Brain microvascular endothelial cell (primary cell): ENCODE measurements at regions not wholly inside any gene's neighbourhood (a gene's known extent, or its start where the extent isn't known, plus 50 kb on each side); places are given as distances from the start of the nearest gene placed in this dataset.

Experiments used
- DNase-seq: peaks from one replicate; pipeline ENCODE4 v3.0.0-alpha.2; 2020
- H3K27ac ChIP-seq: fragments of 250-450 bp; sonication (Bioruptor Pico); 2 replicates; pipeline ENCODE4 v1.5.1; 2020; ENCODE audit warnings: mild to moderate bottlenecking, moderate library complexity
- H3K27me3 ChIP-seq: fragments of 250-450 bp; sonication (Bioruptor Pico); replicated peaks from 2 replicates; pipeline ENCODE4 v1.5.1; 2020; ENCODE audit warnings: mild to moderate bottlenecking
- H3K36me3 ChIP-seq: fragments of 250-450 bp; sonication (Bioruptor Pico); replicated peaks from 2 replicates; pipeline ENCODE4 v1.5.1; 2020; ENCODE audit warnings: mild to moderate bottlenecking
- H3K4me3 ChIP-seq: 2 replicates; pipeline ENCODE4 v1.5.1; 2011; ENCODE audit warnings: low read depth, mild to moderate bottlenecking, control low read depth, low read length, moderate library complexity
- CTCF ChIP-seq: IDR thresholded peaks from 2 replicates; pipeline ENCODE4 v1.5.1; 2011; ENCODE audit warnings: low read depth, mild to moderate bottlenecking, moderate library complexity, low read length, control low read depth, inconsistent platforms; ENCODE audit errors: missing control alignments
- in situ Hi-C: cut with HindIII; loops from 2 replicates; pipeline ENCODE4 v1.10.0; 2017; ENCODE audit warnings: low sequenced_read_pairs, low pct_ligation_motif_present

DNA sequence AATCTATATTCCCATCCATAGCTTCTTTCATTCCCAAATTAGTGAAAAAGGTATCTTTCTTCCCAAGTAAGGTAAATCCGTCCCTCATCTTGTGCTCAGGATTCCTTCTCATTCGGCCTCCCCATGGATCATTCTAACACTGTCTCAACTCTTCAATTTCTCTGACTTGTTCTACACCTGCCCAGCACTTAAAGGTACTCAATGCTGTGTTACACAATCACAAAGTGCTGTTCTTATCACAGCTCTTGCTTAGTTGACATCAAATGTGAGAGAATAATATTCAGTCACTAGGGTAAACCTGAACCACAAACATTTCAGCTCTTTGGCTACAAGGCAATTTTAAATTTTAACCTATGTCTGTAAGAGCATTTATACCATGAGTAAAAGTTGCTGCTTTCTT lies 94.8 kb downstream of the DIRAS3 start:
- in situ Hi-C loops = no loop called here
- Histone ChIP-seq H3K36me3 (no peaks in the 10 kb centered on the region), H3K27ac (no peak overlapping the region), H3K4me3 (no peak overlapping the region), H3K27me3 (no peaks in the 10 kb centered on the region)
- no peak for DNase-seq
- TF ChIP-seq CTCF = no peak

GRCh38 chr1:67953301-67953700 lies 97.1 kb downstream of the DIRAS3 start:
- no peak for TF ChIP-seq CTCF
- DNase-seq = no peak
- Histone ChIP-seq H3K4me3 (no peak overlapping the region), H3K27me3 (no peaks in the 10 kb centered on the region), H3K36me3 (no peaks in the 10 kb centered on the region), H3K27ac (no peak overlapping the region)
- in situ Hi-C loops = no loop called here

- peak; percentile 75 for DNase-seq
- no peak overlapping the region for H3K27ac ChIP-seq
- in situ Hi-C loops = no loop called here
- no peak for TF ChIP-seq CTCF
- no peak overlapping the region for H3K4me3 ChIP-seq
- no peaks in the 10 kb centered on the region for H3K27me3 ChIP-seq
- no peaks in the 10 kb centered on the region for H3K36me3 ChIP-seq
These were observed 98.4 kb downstream of the DIRAS3 start for GRCh38 chr1:67952071-67952470.

- TF ChIP-seq CTCF = no peak
- in situ Hi-C loops = no loop called here
- H3K27ac ChIP-seq = no peak overlapping the region
- no peak for DNase-seq
- no peaks in the 10 kb centered on the region for H3K36me3 ChIP-seq
- no peaks in the 10 kb centered on the region for H3K27me3 ChIP-seq
- H3K4me3 ChIP-seq = no peak overlapping the region
These were observed 99.4 kb downstream of the DIRAS3 start for GRCh38 chr1:67951014-67951413.

- no peak for TF ChIP-seq CTCF
- peak; percentile 42 for DNase-seq
- Histone ChIP-seq H3K27me3 (no peaks in the 10 kb centered on the region), H3K36me3 (no peaks in the 10 kb centered on the region), H3K4me3 (no peak overlapping the region), H3K27ac (peak overlapping the region; percentile 28)
- in situ Hi-C loops = no loop called here
These were observed 102.0 kb downstream of the DIRAS3 start for GRCh38 chr1:67948151-67949080.
